Neural cell (in vitro differentiated cells): ENCODE measurements at regions not wholly inside any gene's neighbourhood (a gene's known extent, or its start where the extent isn't known, plus 50 kb on each side); places are given as distances from the start of the nearest gene placed in this dataset.

Source experiments
- H2AFZ ChIP-seq: fragments of 200-600, 300-800 bp; sonication (generic), shearing (Covaris generic); 2 replicates; pipeline ENCODE4 v1.6.0; 2014; ENCODE audit warnings: low read depth, mild to moderate bottlenecking, antibody characterized with exemption, low read length, moderate library complexity
- H3F3A ChIP-seq: fragments of 200-600 bp; shearing (Covaris generic); 2 replicates; pipeline ENCODE4 v1.6.1; 2016; ENCODE audit warnings: mild to moderate bottlenecking, moderate library complexity, mixed read lengths, antibody characterized with exemption, low read length; ENCODE audit not compliant: insufficient read depth, poor library complexity, severe bottlenecking
- H3K27ac ChIP-seq: fragments of 200-600, 300-800 bp; sonication (generic), shearing (Covaris generic); 2 replicates; pipeline ENCODE4 v1.5.1; 2014; ENCODE audit warnings: mild to moderate bottlenecking, low read length, moderate library complexity
- H3K27me3 ChIP-seq: fragments of 300-800, 200-600 bp; sonication (generic), shearing (Covaris generic); 2 replicates; pipeline ENCODE4 v1.6.0; 2014; ENCODE audit warnings: mild to moderate bottlenecking, low read depth, low read length, moderate library complexity; ENCODE audit not compliant: insufficient read depth
- H3K36me3 ChIP-seq: fragments of 300-800, 200-600 bp; sonication (generic), shearing (Covaris generic); 2 replicates; pipeline ENCODE4 v1.5.1; 2014; ENCODE audit warnings: mild to moderate bottlenecking, antibody characterized with exemption, low read length, moderate library complexity; ENCODE audit not compliant: insufficient read depth
- H3K4me2 ChIP-seq: fragments of 300-800, 200-600 bp; sonication (generic), shearing (Covaris generic); 2 replicates; pipeline ENCODE4 v1.6.0; 2014; ENCODE audit warnings: mild to moderate bottlenecking, low read length
- H3K4me3 ChIP-seq: fragments of 300-800, 200-600 bp; sonication (generic), shearing (Covaris generic); 2 replicates; pipeline ENCODE4 v1.5.1; 2014; ENCODE audit warnings: mild to moderate bottlenecking, low read length, moderate library complexity
- H3K79me2 ChIP-seq: fragments of 200-600 bp; shearing (Covaris generic); replicated peaks from 2 replicates; pipeline ENCODE4 v1.6.0; 2014; ENCODE audit warnings: mild to moderate bottlenecking, low read length, moderate library complexity; ENCODE audit not compliant: insufficient read depth
- H3K9ac ChIP-seq: fragments of 300-800, 200-600 bp; sonication (generic), shearing (Covaris generic); 2 replicates; pipeline ENCODE4 v1.6.1; 2016; ENCODE audit warnings: mild to moderate bottlenecking, low read length, mixed read lengths
- H3K9me2 ChIP-seq: fragments of 200-600 bp; shearing (Covaris generic); 2 replicates; pipeline ENCODE4 v1.6.1; 2016; ENCODE audit warnings: mild to moderate bottlenecking, low read length, mixed read lengths; ENCODE audit not compliant: insufficient read depth
- H3K9me3 ChIP-seq: fragments of 200-600, 300-800 bp; sonication (generic), shearing (Covaris generic); 2 replicates; pipeline ENCODE4 v1.6.1; 2016; ENCODE audit warnings: mild to moderate bottlenecking, mixed run types, low read length, moderate library complexity, mixed read lengths
- H4K20me1 ChIP-seq: fragments of 200-600 bp; shearing (Covaris generic); 2 replicates; pipeline ENCODE4 v1.6.1; 2016; ENCODE audit warnings: mild to moderate bottlenecking, mixed run types; ENCODE audit not compliant: insufficient read depth
- EP300 ChIP-seq: fragments of 450-650 bp; conservative IDR thresholded peaks from 2 replicates; pipeline ENCODE4 v1.6.1; 2014; ENCODE audit warnings: antibody characterized with exemption, mild to moderate bottlenecking, moderate library complexity; ENCODE audit not compliant: poor library complexity, severe bottlenecking
- EZH2 ChIP-seq: fragments of 200-600, 300-800 bp; shearing (Covaris generic), sonication (generic); IDR thresholded peaks from 2 replicates; pipeline ENCODE4 v1.6.1; 2014; ENCODE audit warnings: antibody characterized with exemption, low read length, borderline replicate concordance, mild to moderate bottlenecking; ENCODE audit not compliant: insufficient read depth, poor library complexity, severe bottlenecking
- MXI1 ChIP-seq: fragments of 450-650 bp; conservative IDR thresholded peaks from 2 replicates; pipeline ENCODE4 v1.6.1; 2014; ENCODE audit warnings: antibody characterized with exemption, mild to moderate bottlenecking; ENCODE audit not compliant: poor library complexity, severe bottlenecking
- POLR2AphosphoS5 ChIP-seq: IDR thresholded peaks from 2 replicates; pipeline ENCODE4 v1.6.1; 2012
- RAD21 ChIP-seq: fragments of 450-650 bp; conservative IDR thresholded peaks from 2 replicates; pipeline ENCODE4 v1.6.1; 2014; ENCODE audit warnings: antibody characterized with exemption, mild to moderate bottlenecking, moderate library complexity
- SMC3 ChIP-seq: fragments of 450-650 bp; conservative IDR thresholded peaks from 2 replicates; pipeline ENCODE4 v1.6.1; 2014; ENCODE audit warnings: antibody characterized with exemption, mild to moderate bottlenecking, moderate library complexity; ENCODE audit not compliant: poor library complexity
- TAF1 ChIP-seq: IDR thresholded peaks from 2 replicates; pipeline ENCODE4 v1.6.1; 2012; ENCODE audit warnings: low read depth
- TF ChIP-seq, protein P1 (sequence below): fragments of 450-650 bp; IDR thresholded peaks from 2 replicates; pipeline ENCODE4 v1.5.1; 2014; ENCODE audit warnings: antibody characterized with exemption, mild to moderate bottlenecking, moderate library complexity; ENCODE audit not compliant: poor library complexity, severe bottlenecking
- TF ChIP-seq, protein P2 (sequence below): IDR thresholded peaks from 2 replicates; pipeline ENCODE4 v1.6.1; 2012; ENCODE audit warnings: borderline replicate concordance

DNA sequence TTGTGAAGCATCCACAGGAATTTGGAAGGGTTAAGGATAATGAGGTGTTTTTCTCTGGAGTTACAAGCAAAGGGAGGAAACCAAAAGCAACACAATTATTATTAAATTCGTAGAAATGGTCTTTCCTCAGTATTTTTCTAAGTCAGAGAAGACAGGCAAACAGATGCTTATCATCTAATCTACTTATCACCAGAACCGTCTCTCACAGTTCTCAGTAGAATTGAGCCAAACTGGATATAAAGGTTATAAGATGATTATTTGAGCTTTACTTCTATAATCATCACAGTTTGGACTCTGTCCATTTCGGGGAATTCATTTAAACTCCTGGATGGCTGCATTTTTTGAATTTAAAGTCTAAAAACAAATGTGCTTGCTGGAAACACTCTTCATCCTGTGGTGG is 245.0 kb downstream of the KCNJ2 start:
- Histone ChIP-seq H3K4me2 (no peak overlapping the region), H3K9me3 (no peaks in the 10 kb centered on the region), H4K20me1 (no peaks in the 10 kb centered on the region), H3K9ac (no peak overlapping the region), H3K4me3 (no peak overlapping the region), H3K27me3 (no peaks in the 10 kb centered on the region), H3K9me2 (no peaks in the 10 kb centered on the region), H3K79me2 (no peaks in the 10 kb centered on the region), H3K27ac (no peak overlapping the region), H2AFZ (no peak overlapping the region), H3F3A (no peaks in the 10 kb centered on the region), H3K36me3 (no peaks in the 10 kb centered on the region)
- TF ChIP-seq EZH2 (no peak), SMC3 (no peak), TAF1 (no peak), RAD21 (no peak), POLR2AphosphoS5 (no peak), MXI1 (no peak), EP300 (no peak)
- TF ChIP-seq, protein P1, sequence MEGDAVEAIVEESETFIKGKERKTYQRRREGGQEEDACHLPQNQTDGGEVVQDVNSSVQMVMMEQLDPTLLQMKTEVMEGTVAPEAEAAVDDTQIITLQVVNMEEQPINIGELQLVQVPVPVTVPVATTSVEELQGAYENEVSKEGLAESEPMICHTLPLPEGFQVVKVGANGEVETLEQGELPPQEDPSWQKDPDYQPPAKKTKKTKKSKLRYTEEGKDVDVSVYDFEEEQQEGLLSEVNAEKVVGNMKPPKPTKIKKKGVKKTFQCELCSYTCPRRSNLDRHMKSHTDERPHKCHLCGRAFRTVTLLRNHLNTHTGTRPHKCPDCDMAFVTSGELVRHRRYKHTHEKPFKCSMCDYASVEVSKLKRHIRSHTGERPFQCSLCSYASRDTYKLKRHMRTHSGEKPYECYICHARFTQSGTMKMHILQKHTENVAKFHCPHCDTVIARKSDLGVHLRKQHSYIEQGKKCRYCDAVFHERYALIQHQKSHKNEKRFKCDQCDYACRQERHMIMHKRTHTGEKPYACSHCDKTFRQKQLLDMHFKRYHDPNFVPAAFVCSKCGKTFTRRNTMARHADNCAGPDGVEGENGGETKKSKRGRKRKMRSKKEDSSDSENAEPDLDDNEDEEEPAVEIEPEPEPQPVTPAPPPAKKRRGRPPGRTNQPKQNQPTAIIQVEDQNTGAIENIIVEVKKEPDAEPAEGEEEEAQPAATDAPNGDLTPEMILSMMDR, result no peak
- TF ChIP-seq, protein P2, sequence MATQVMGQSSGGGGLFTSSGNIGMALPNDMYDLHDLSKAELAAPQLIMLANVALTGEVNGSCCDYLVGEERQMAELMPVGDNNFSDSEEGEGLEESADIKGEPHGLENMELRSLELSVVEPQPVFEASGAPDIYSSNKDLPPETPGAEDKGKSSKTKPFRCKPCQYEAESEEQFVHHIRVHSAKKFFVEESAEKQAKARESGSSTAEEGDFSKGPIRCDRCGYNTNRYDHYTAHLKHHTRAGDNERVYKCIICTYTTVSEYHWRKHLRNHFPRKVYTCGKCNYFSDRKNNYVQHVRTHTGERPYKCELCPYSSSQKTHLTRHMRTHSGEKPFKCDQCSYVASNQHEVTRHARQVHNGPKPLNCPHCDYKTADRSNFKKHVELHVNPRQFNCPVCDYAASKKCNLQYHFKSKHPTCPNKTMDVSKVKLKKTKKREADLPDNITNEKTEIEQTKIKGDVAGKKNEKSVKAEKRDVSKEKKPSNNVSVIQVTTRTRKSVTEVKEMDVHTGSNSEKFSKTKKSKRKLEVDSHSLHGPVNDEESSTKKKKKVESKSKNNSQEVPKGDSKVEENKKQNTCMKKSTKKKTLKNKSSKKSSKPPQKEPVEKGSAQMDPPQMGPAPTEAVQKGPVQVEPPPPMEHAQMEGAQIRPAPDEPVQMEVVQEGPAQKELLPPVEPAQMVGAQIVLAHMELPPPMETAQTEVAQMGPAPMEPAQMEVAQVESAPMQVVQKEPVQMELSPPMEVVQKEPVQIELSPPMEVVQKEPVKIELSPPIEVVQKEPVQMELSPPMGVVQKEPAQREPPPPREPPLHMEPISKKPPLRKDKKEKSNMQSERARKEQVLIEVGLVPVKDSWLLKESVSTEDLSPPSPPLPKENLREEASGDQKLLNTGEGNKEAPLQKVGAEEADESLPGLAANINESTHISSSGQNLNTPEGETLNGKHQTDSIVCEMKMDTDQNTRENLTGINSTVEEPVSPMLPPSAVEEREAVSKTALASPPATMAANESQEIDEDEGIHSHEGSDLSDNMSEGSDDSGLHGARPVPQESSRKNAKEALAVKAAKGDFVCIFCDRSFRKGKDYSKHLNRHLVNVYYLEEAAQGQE, result no peak

DNA sequence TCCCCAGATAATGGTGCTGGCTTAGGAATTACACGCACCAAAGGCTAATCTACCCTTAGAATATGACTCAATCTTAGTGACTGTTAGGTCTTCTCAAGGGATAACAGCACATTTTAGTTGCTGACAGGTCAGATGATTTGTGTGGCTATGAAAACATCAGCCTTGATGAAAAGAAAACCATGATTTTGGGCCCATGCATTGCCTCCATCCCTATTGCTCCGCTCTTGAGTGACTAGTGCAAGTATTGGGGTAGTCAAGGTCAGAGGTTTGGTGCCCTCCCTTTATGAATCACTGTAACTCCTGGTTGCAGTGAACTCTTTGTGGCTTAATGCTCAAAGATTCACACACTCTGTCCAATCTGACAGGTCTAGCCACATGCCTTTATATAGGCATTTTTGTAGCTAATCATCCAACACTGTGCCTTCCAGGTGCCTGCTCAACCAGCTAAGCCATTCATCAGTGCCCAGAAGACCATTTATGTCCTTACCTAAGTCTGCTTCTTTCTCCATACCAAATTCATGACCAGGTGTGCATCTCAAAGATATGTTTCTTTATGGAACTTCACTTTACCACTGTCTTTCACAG is 251.6 kb downstream of the KCNJ2 start:
- H3K36me3 ChIP-seq, result no peaks in the 10 kb centered on the region

More for the DNA sequence above, 251.6 kb downstream of the KCNJ2 start:
- Histone ChIP-seq H3K4me2 (no peak overlapping the region), H3K9me3 (no peaks in the 10 kb centered on the region), H3K79me2 (no peaks in the 10 kb centered on the region), H3F3A (no peaks in the 10 kb centered on the region), H3K9me2 (no peaks in the 10 kb centered on the region), H2AFZ (no peak overlapping the region), H4K20me1 (no peaks in the 10 kb centered on the region), H3K9ac (no peak overlapping the region), H3K27ac (no peak overlapping the region), H3K4me3 (no peak overlapping the region), H3K27me3 (peaks cover 2% of the 10 kb centered on the region)
- TF ChIP-seq TAF1 (no peak), POLR2AphosphoS5 (no peak), EP300 (no peak), RAD21 (no peak), EZH2 (no peak), SMC3 (no peak), MXI1 (no peak)
- TF ChIP-seq, protein P1, result no peak
- TF ChIP-seq, protein P2, result no peak
